ENCODE measurements at regions not wholly inside any gene's neighbourhood (a gene's known extent, or its start where the extent isn't known, plus 50 kb on each side); places are given as distances from the start of the nearest gene placed in this dataset.

DNA sequence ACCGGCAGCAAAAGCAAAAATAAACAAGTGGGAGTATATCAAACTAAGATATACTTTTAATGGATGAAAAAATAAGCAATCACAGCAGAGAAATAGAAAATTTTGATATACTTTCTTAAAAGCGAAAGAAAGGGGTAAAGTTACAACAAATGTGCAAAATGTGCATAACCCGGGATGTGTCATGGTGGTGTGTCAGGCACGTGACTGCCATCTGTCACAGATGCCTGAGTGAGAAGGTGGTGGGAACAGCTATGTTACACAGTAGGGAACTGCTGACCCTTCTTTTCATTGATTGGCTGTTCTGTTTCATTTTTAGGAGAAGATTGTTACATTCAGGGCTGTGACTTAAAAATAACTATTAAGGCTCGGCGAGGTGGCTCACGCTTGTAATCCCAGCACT is 168.1 kb upstream of the PELI2 start:
- BruUV-seq (replicated peaks) = no TSS peak
- Histone ChIP-seq H3K27me3 (ENCODE audit: control insufficient read depth in 2 of 2, insufficient read depth in 2 of 2, low read length in 2 of 2) (peaks cover 2 to 8% of the 10 kb centered on the region in 2 experiments), H2AFZ (ENCODE audit: low read depth, low read length) (no peak overlapping the region), H3K9ac (replicated peaks; ENCODE audit: extremely low read depth, insufficient read depth, low read length) (no peak overlapping the region), H3K9me1 (replicated peaks; ENCODE audit: control insufficient read depth, extremely low read depth, insufficient read depth, low read length) (no peaks in the 10 kb centered on the region), H3K9me3 (replicated peaks; ENCODE audit: control insufficient read depth, insufficient read depth, low read length) (no peaks in the 10 kb centered on the region), H3K27ac (ENCODE audit: insufficient read depth, low read depth, low read length) (no peak overlapping the region), H4K20me1 (replicated peaks; ENCODE audit: control insufficient read depth, extremely low read depth, insufficient read depth, low read length) (no peaks in the 10 kb centered on the region), H3K4me2 (ENCODE audit: insufficient read depth, low read length) (no peak overlapping the region), H3K36me3 (ENCODE audit: control insufficient read depth in 2 of 2, extremely low read depth in 1 of 2, insufficient read depth in 2 of 2, low read length in 2 of 2) (no peaks in the 10 kb centered on the region), H3K4me3 (replicated peaks in 1 of 3; ENCODE audit: insufficient read depth in 1 of 3, low read depth in 1 of 3, low read length in 3 of 3) (no peak overlapping the region), H3K4me1 (ENCODE audit: control insufficient read depth, extremely low read depth, insufficient read depth, low read length) (no peaks in the 10 kb centered on the region), H3K79me2 (ENCODE audit: control insufficient read depth, insufficient read depth, low read length) (no peaks in the 10 kb centered on the region)
- intact Hi-C loops (cut with micrococcal nuclease) (no loop called here), dilution Hi-C loops (cut with MboI; ENCODE audit: extremely low pct_ligation_motif_present, low sequenced_read_pairs) (no loop called here)
- no peak for TF ChIP-seq EZH2 (IDR thresholded peaks at IDR 0.05; ENCODE audit: borderline replicate concordance, low read depth, low read length, severe bottlenecking)
- no peak for TF ChIP-seq POLR2AphosphoS5 (IDR thresholded peaks at IDR 0.05; ENCODE audit: insufficient read depth, low read depth, low read length)
- TF ChIP-seq MYC (IDR thresholded peaks at IDR 0.05; ENCODE audit: low read depth, low read length) = no peak
- TF ChIP-seq, protein P1, sequence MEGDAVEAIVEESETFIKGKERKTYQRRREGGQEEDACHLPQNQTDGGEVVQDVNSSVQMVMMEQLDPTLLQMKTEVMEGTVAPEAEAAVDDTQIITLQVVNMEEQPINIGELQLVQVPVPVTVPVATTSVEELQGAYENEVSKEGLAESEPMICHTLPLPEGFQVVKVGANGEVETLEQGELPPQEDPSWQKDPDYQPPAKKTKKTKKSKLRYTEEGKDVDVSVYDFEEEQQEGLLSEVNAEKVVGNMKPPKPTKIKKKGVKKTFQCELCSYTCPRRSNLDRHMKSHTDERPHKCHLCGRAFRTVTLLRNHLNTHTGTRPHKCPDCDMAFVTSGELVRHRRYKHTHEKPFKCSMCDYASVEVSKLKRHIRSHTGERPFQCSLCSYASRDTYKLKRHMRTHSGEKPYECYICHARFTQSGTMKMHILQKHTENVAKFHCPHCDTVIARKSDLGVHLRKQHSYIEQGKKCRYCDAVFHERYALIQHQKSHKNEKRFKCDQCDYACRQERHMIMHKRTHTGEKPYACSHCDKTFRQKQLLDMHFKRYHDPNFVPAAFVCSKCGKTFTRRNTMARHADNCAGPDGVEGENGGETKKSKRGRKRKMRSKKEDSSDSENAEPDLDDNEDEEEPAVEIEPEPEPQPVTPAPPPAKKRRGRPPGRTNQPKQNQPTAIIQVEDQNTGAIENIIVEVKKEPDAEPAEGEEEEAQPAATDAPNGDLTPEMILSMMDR (IDR thresholded peaks at IDR 0.05; ENCODE audit: extremely low read depth in 1 of 2, insufficient read depth in 1 of 2, low read depth in 1 of 2, low read length in 2 of 2) = no peak
- TF ChIP-seq FOS (IDR thresholded peaks at IDR 0.05; ENCODE audit: borderline replicate concordance, insufficient read depth, low read length) = no peak
- TF ChIP-seq POLR2A (IDR thresholded peaks at IDR 0.05; ENCODE audit: low read depth, low read length) = no peak
- TF ChIP-seq, protein P2, sequence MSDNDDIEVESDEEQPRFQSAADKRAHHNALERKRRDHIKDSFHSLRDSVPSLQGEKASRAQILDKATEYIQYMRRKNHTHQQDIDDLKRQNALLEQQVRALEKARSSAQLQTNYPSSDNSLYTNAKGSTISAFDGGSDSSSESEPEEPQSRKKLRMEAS (IDR thresholded peaks at IDR 0.05; ENCODE audit: insufficient read depth, insufficient read length) = no peak
- no peak for TF ChIP-seq GATA2 (IDR thresholded peaks at IDR 0.05; ENCODE audit: insufficient read depth, insufficient read length, low read depth, low read length)
- no peak for TF ChIP-seq JUN (IDR thresholded peaks at IDR 0.05; ENCODE audit: borderline replicate concordance, insufficient read depth, insufficient read length, low read depth)
- DNase-seq (ENCODE audit: low read depth, low spot score) (no peak), FAIRE-seq (no peak)
- ChIA-PET CTCF (no interaction called here), POLR2A (no interaction called here)
